Thymus (tissue), 11 donors: ENCODE measurements at regions not wholly inside any gene's neighbourhood (a gene's known extent, or its start where the extent isn't known, plus 50 kb on each side); places are given as distances from the start of the nearest gene placed in this dataset.

Source experiments
- DNase-seq, 9 donors: peaks; one replicate each; pipeline ENCODE4 v3.0.0-alpha.2; 2013; ENCODE audit warnings: low spot score in 9 of 9, low read depth in 6 of 9, missing footprints in 1 of 9
- H3K27ac ChIP-seq, 2 donors: one replicate each; pipeline ENCODE4 v1.5.1; 2013; ENCODE audit warnings: control low read depth in 1 of 2, low read depth in 1 of 2, low read length in 1 of 2, mild to moderate bottlenecking in 1 of 2, moderate library complexity in 1 of 2
- H3K27me3 ChIP-seq, 2 donors: one replicate each; pipeline ENCODE4 v1.5.1; 2013; ENCODE audit warnings: low read length in 1 of 2; ENCODE audit not compliant: control insufficient read depth in 2 of 2, insufficient read depth in 1 of 2
- H3K36me3 ChIP-seq, 2 donors: one replicate each; pipeline ENCODE4 v1.5.1; 2013; ENCODE audit warnings: low read length in 1 of 2, mild to moderate bottlenecking in 1 of 2, moderate library complexity in 1 of 2; ENCODE audit not compliant: control insufficient read depth in 2 of 2, insufficient read depth in 2 of 2
- H3K4me1 ChIP-seq, 2 donors: one replicate each; pipeline ENCODE4 v1.5.1; 2013; ENCODE audit warnings: low read length in 2 of 2; ENCODE audit not compliant: control insufficient read depth in 2 of 2, insufficient read depth in 2 of 2
- H3K4me3 ChIP-seq, 2 donors: one replicate each; pipeline ENCODE4 v1.5.1; 2013; ENCODE audit warnings: low read length in 2 of 2, control low read depth in 1 of 2, mild to moderate bottlenecking in 1 of 2
- H3K9me3 ChIP-seq, 2 donors: one replicate each; pipeline ENCODE4 v1.5.1; 2013; ENCODE audit warnings: low read length in 1 of 2, mild to moderate bottlenecking in 1 of 2; ENCODE audit not compliant: control insufficient read depth in 2 of 2, insufficient read depth in 1 of 2
- WGBS: extraction: QIAGEN DNeasy Blood & Tissue Kit; methylation state at CpG from one replicate; pipeline ENCODE4 v1.1.7; 2013; 5-methylcytosine and 5-hydroxymethylcytosine counted together
- donor health status: healthy.

GRCh38 chr11:119873761-119874421, 144.9 kb upstream of the NECTIN1 start:
- no peak for DNase-seq
- no peaks in the 10 kb centered on the region for H3K4me1 ChIP-seq
- no peak overlapping the region for H3K4me3 ChIP-seq
- peaks cover 0 to 14% of the 10 kb centered on the region in 2 donors for H3K27me3 ChIP-seq
- no peak overlapping the region for H3K27ac ChIP-seq
- H3K9me3 ChIP-seq: no peaks in the 10 kb centered on the region
- no peaks in the 10 kb centered on the region for H3K36me3 ChIP-seq
- WGBS: 82% methylated on average over 17 of the region's 17 CpGs

GRCh38 chr11:119872611-119873310, 143.8 kb upstream of the NECTIN1 start:
- WGBS: 81% methylated on average over 11 of the region's 11 CpGs
- Histone ChIP-seq H3K36me3 (no peaks in the 10 kb centered on the region), H3K27ac (no peak overlapping the region), H3K4me3 (no peak overlapping the region), H3K27me3 (peaks cover 0 to 14% of the 10 kb centered on the region in 2 donors), H3K9me3 (no peaks in the 10 kb centered on the region), H3K4me1 (no peaks in the 10 kb centered on the region)
- no peak for DNase-seq

- DNase-seq: no peak
- Histone ChIP-seq H3K9me3 (no peaks in the 10 kb centered on the region), H3K4me1 (no peaks in the 10 kb centered on the region), H3K36me3 (no peaks in the 10 kb centered on the region), H3K4me3 (no peak overlapping the region), H3K27ac (no peak overlapping the region), H3K27me3 (peaks cover 0 to 2% of the 10 kb centered on the region in 2 donors)
- WGBS: 56% methylated on average over 2 of the region's 2 CpGs
These were observed 136.7 kb upstream of the NECTIN1 start for GRCh38 chr11:119865661-119866156.

- 93% methylated on average over 7 of the region's 7 CpGs for WGBS
- DNase-seq: no peak
- H3K27me3 ChIP-seq: peaks cover 0 to 2% of the 10 kb centered on the region in 2 donors
- no peaks in the 10 kb centered on the region for H3K36me3 ChIP-seq
- no peaks in the 10 kb centered on the region for H3K9me3 ChIP-seq
- H3K27ac ChIP-seq: no peak overlapping the region
- no peaks in the 10 kb centered on the region for H3K4me1 ChIP-seq
- H3K4me3 ChIP-seq: no peak overlapping the region
These were observed 135.8 kb upstream of the NECTIN1 start for GRCh38 chr11:119864836-119865235.

GRCh38 chr11:119863851-119864601, 135.0 kb upstream of the NECTIN1 start:
- H3K9me3 ChIP-seq: no peaks in the 10 kb centered on the region
- H3K27ac ChIP-seq: no peak overlapping the region
- H3K36me3 ChIP-seq: no peaks in the 10 kb centered on the region
- H3K4me3 ChIP-seq: no peak overlapping the region
- DNase-seq: no peak
- no peaks in the 10 kb centered on the region for H3K4me1 ChIP-seq
- H3K27me3 ChIP-seq: peaks cover 0 to 4% of the 10 kb centered on the region in 2 donors
- 65% methylated on average over 17 of the region's 17 CpGs for whole genome bisulfite sequencing

GRCh38 chr11:119863236-119863635, 134.2 kb upstream of the NECTIN1 start:
- Histone ChIP-seq H3K4me3 (no peak overlapping the region), H3K36me3 (no peaks in the 10 kb centered on the region), H3K27ac (no peak overlapping the region), H3K9me3 (no peaks in the 10 kb centered on the region), H3K4me1 (no peaks in the 10 kb centered on the region), H3K27me3 (peaks cover 0 to 4% of the 10 kb centered on the region in 2 donors)
- 95% methylated on average over 8 of the region's 8 CpGs for WGBS
- no peak for DNase-seq

- H3K27me3 ChIP-seq: peaks cover 0 to 8% of the 10 kb centered on the region in 2 donors
- 65% methylated on average over 5 of the region's 5 CpGs for WGBS
- H3K36me3 ChIP-seq: no peaks in the 10 kb centered on the region
- no peaks in the 10 kb centered on the region for H3K9me3 ChIP-seq
- DNase-seq: no peak
- H3K4me1 ChIP-seq: no peaks in the 10 kb centered on the region
- no peak overlapping the region for H3K27ac ChIP-seq
- H3K4me3 ChIP-seq: no peak overlapping the region
These were observed 132.2 kb upstream of the NECTIN1 start for GRCh38 chr11:119861160-119861559.

- Histone ChIP-seq H3K4me3 (no peak overlapping the region), H3K27me3 (peaks cover 0 to 8% of the 10 kb centered on the region in 2 donors), H3K27ac (no peak overlapping the region), H3K36me3 (no peaks in the 10 kb centered on the region), H3K9me3 (no peaks in the 10 kb centered on the region), H3K4me1 (no peaks in the 10 kb centered on the region)
- DNase-seq: no peak
- 79% methylated on average over 5 of the region's 5 CpGs for WGBS
These were observed 131.6 kb upstream of the NECTIN1 start for GRCh38 chr11:119860561-119861094.

GRCh38 chr11:119859684-119860083, 130.7 kb upstream of the NECTIN1 start:
- no peak for DNase-seq
- 80% methylated on average over 4 of the region's 4 CpGs for WGBS
- peaks cover 0 to 8% of the 10 kb centered on the region in 2 donors for H3K27me3 ChIP-seq
- no peak overlapping the region for H3K27ac ChIP-seq
- no peaks in the 10 kb centered on the region for H3K4me1 ChIP-seq
- no peaks in the 10 kb centered on the region for H3K9me3 ChIP-seq
- H3K36me3 ChIP-seq: no peaks in the 10 kb centered on the region
- no peak overlapping the region for H3K4me3 ChIP-seq
